ENCODE measurements at regions not wholly inside any gene's neighbourhood (a gene's known extent, or its start where the extent isn't known, plus 50 kb on each side); places are given as distances from the start of the nearest gene placed in this dataset.

DNA sequence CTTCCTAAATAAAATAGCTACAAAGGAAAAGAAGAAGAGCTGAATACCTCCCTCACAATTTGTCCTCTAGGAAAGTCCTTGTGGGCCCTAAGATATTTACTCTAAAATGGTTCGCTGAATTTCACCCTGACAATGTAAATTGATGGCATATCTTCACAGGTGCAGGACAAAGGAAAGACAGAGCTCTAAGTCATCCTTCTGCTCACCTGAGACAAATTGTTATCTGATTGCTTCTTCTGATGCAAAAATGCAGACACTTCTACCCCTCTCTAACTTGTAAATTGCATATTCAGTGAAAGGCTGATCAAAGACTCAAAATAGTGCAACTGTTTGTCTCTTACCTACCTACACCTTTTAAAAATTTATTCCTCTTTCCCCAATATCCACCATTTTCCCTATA is 747.2 kb upstream of the PRR20A start:
- TF ChIP-seq EP300 (conservative IDR thresholded peaks at IDR 0.05; ENCODE audit: poor library complexity, severe bottlenecking) (no peak), RAD21 (conservative IDR thresholded peaks at IDR 0.05) (no peak), MXI1 (conservative IDR thresholded peaks at IDR 0.05; ENCODE audit: poor library complexity, severe bottlenecking) (no peak), TAF1 (IDR thresholded peaks at IDR 0.05; ENCODE audit: low read depth) (no peak), SMC3 (conservative IDR thresholded peaks at IDR 0.05; ENCODE audit: poor library complexity) (no peak), EZH2 (IDR thresholded peaks at IDR 0.05; ENCODE audit: borderline replicate concordance, insufficient read depth, low read length, poor library complexity, severe bottlenecking) (no peak), POLR2AphosphoS5 (IDR thresholded peaks at IDR 0.05) (no peak)
- TF ChIP-seq, protein P1, sequence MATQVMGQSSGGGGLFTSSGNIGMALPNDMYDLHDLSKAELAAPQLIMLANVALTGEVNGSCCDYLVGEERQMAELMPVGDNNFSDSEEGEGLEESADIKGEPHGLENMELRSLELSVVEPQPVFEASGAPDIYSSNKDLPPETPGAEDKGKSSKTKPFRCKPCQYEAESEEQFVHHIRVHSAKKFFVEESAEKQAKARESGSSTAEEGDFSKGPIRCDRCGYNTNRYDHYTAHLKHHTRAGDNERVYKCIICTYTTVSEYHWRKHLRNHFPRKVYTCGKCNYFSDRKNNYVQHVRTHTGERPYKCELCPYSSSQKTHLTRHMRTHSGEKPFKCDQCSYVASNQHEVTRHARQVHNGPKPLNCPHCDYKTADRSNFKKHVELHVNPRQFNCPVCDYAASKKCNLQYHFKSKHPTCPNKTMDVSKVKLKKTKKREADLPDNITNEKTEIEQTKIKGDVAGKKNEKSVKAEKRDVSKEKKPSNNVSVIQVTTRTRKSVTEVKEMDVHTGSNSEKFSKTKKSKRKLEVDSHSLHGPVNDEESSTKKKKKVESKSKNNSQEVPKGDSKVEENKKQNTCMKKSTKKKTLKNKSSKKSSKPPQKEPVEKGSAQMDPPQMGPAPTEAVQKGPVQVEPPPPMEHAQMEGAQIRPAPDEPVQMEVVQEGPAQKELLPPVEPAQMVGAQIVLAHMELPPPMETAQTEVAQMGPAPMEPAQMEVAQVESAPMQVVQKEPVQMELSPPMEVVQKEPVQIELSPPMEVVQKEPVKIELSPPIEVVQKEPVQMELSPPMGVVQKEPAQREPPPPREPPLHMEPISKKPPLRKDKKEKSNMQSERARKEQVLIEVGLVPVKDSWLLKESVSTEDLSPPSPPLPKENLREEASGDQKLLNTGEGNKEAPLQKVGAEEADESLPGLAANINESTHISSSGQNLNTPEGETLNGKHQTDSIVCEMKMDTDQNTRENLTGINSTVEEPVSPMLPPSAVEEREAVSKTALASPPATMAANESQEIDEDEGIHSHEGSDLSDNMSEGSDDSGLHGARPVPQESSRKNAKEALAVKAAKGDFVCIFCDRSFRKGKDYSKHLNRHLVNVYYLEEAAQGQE (IDR thresholded peaks at IDR 0.05; ENCODE audit: borderline replicate concordance): no peak
- TF ChIP-seq, protein P2, sequence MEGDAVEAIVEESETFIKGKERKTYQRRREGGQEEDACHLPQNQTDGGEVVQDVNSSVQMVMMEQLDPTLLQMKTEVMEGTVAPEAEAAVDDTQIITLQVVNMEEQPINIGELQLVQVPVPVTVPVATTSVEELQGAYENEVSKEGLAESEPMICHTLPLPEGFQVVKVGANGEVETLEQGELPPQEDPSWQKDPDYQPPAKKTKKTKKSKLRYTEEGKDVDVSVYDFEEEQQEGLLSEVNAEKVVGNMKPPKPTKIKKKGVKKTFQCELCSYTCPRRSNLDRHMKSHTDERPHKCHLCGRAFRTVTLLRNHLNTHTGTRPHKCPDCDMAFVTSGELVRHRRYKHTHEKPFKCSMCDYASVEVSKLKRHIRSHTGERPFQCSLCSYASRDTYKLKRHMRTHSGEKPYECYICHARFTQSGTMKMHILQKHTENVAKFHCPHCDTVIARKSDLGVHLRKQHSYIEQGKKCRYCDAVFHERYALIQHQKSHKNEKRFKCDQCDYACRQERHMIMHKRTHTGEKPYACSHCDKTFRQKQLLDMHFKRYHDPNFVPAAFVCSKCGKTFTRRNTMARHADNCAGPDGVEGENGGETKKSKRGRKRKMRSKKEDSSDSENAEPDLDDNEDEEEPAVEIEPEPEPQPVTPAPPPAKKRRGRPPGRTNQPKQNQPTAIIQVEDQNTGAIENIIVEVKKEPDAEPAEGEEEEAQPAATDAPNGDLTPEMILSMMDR (IDR thresholded peaks at IDR 0.05; ENCODE audit: poor library complexity, severe bottlenecking): no peak
- Histone ChIP-seq H3K27me3 (ENCODE audit: insufficient read depth, low read depth, low read length) (no peaks in the 10 kb centered on the region), H3K79me2 (replicated peaks; ENCODE audit: insufficient read depth, low read length) (no peaks in the 10 kb centered on the region), H3K4me3 (ENCODE audit: low read length) (no peak overlapping the region), H3K9me2 (ENCODE audit: insufficient read depth, low read length) (no peaks in the 10 kb centered on the region), H3K9me3 (ENCODE audit: low read length) (no peaks in the 10 kb centered on the region), H3K4me2 (ENCODE audit: low read length) (no peak overlapping the region), H3K27ac (ENCODE audit: low read length) (no peak overlapping the region), H3K9ac (ENCODE audit: low read length) (no peak overlapping the region), H3K36me3 (ENCODE audit: insufficient read depth, low read length) (no peaks in the 10 kb centered on the region), H2AFZ (ENCODE audit: low read depth, low read length) (no peak overlapping the region), H4K20me1 (ENCODE audit: insufficient read depth) (no peaks in the 10 kb centered on the region), H3F3A (ENCODE audit: insufficient read depth, low read length, poor library complexity, severe bottlenecking) (no peaks in the 10 kb centered on the region)

DNA sequence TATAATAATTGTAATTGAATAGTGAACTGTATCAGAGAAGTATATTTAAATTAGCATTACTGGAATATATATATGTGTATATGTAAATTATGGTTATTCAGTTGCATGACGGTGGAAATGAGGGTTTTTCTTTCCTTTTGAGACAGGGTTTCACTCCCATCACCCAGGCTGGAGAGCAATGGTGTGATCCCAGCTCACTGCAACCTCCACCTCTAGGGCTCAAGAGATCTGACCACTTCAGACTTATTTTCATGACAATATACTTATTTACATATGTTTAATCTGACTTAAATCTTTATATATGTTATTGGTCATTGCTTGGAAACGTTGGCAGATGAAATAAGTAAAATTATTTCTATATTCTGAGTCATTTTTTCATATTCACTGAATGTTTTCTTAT is 744.4 kb upstream of the PRR20A start:
- TF ChIP-seq POLR2AphosphoS5 (IDR thresholded peaks at IDR 0.05) (no peak), EZH2 (IDR thresholded peaks at IDR 0.05; ENCODE audit: borderline replicate concordance, insufficient read depth, low read length, poor library complexity, severe bottlenecking) (no peak), TAF1 (IDR thresholded peaks at IDR 0.05; ENCODE audit: low read depth) (no peak), MXI1 (conservative IDR thresholded peaks at IDR 0.05; ENCODE audit: poor library complexity, severe bottlenecking) (no peak), RAD21 (conservative IDR thresholded peaks at IDR 0.05) (no peak), SMC3 (conservative IDR thresholded peaks at IDR 0.05; ENCODE audit: poor library complexity) (no peak), EP300 (conservative IDR thresholded peaks at IDR 0.05; ENCODE audit: poor library complexity, severe bottlenecking) (no peak)
- TF ChIP-seq, protein P2 (IDR thresholded peaks at IDR 0.05; ENCODE audit: poor library complexity, severe bottlenecking): no peak
- TF ChIP-seq, protein P1 (IDR thresholded peaks at IDR 0.05; ENCODE audit: borderline replicate concordance): no peak
- H3F3A ChIP-seq (ENCODE audit: insufficient read depth, low read length, poor library complexity, severe bottlenecking): no peaks in the 10 kb centered on the region
- no peak overlapping the region for H3K9ac ChIP-seq (ENCODE audit: low read length)
- no peaks in the 10 kb centered on the region for H3K9me2 ChIP-seq (ENCODE audit: insufficient read depth, low read length)
- H3K36me3 ChIP-seq (ENCODE audit: insufficient read depth, low read length): no peaks in the 10 kb centered on the region
- H2AFZ ChIP-seq (ENCODE audit: low read depth, low read length): no peak overlapping the region
- H4K20me1 ChIP-seq (ENCODE audit: insufficient read depth): no peaks in the 10 kb centered on the region
- H3K27ac ChIP-seq (ENCODE audit: low read length): no peak overlapping the region
- no peaks in the 10 kb centered on the region for H3K27me3 ChIP-seq (ENCODE audit: insufficient read depth, low read depth, low read length)
- H3K79me2 ChIP-seq (replicated peaks; ENCODE audit: insufficient read depth, low read length): no peaks in the 10 kb centered on the region
- H3K9me3 ChIP-seq (ENCODE audit: low read length): no peaks in the 10 kb centered on the region
- H3K4me3 ChIP-seq (ENCODE audit: low read length): no peak overlapping the region
- no peak overlapping the region for H3K4me2 ChIP-seq (ENCODE audit: low read length)
